Cardiac muscle cell (in vitro differentiated cells and primary cell): ENCODE measurements at regions not wholly inside any gene's neighbourhood (a gene's known extent, or its start where the extent isn't known, plus 50 kb on each side); places are given as distances from the start of the nearest gene placed in this dataset.

Experiments
- DNase-seq, 2 donors: peaks; one replicate each; pipeline versions ENCODE4 v3.0.0 to v3.0.0-alpha.2; 2010 to 2017; ENCODE audit warnings: low read depth in 1 of 2, low spot score in 1 of 2
- H3K27ac ChIP-seq: fragments of 200-600 bp; sonication (generic); 2 replicates; pipeline ENCODE4 v1.5.1; 2016
- H3K27me3 ChIP-seq: fragments of 200-600 bp; sonication (generic); 2 replicates; pipeline ENCODE4 v1.6.0; 2016; ENCODE audit warnings: control low read depth
- H3K36me3 ChIP-seq: fragments of 200-600 bp; sonication (generic); 2 replicates; pipeline ENCODE4 v1.5.1; 2016; ENCODE audit warnings: control low read depth
- H3K4me1 ChIP-seq: fragments of 200-600 bp; sonication (generic); 2 replicates; pipeline ENCODE4 v1.8.1; 2017; ENCODE audit warnings: low read depth, mild to moderate bottlenecking, mixed run types
- H3K4me3 ChIP-seq: fragments of 200-600 bp; sonication (generic); 2 replicates; pipeline ENCODE4 v1.5.1; 2016; ENCODE audit warnings: mild to moderate bottlenecking
- H3K9me3 ChIP-seq: fragments of 200-600 bp; sonication (generic); 2 replicates; pipeline ENCODE4 v1.5.1; 2017; ENCODE audit warnings: low read depth, mild to moderate bottlenecking, control low read depth
- CTCF ChIP-seq: IDR thresholded peaks from 2 replicates; pipeline ENCODE4 v1.5.1; 2012; ENCODE audit warnings: low read depth, mild to moderate bottlenecking, low read length

GRCh38 chr2:2696325-2696724, 365.2 kb upstream of the MYT1L start:
- H3K4me1 ChIP-seq, result no peaks in the 10 kb centered on the region

GRCh38 chr2:2694746-2695145, 363.7 kb upstream of the MYT1L start:
- no peaks in the 10 kb centered on the region for H3K36me3 ChIP-seq
- no peaks in the 10 kb centered on the region for H3K4me1 ChIP-seq
- DNase-seq, result no peak
- H3K4me3 ChIP-seq, result no peak overlapping the region
- H3K27ac ChIP-seq, result no peak overlapping the region
- no peak for TF ChIP-seq CTCF
- no peaks in the 10 kb centered on the region for H3K9me3 ChIP-seq
- H3K27me3 ChIP-seq, result no peaks in the 10 kb centered on the region

More at GRCh38 chr2:2696325-2696724, 365.2 kb upstream of the MYT1L start:
- no peak for TF ChIP-seq CTCF
- H3K9me3 ChIP-seq, result no peaks in the 10 kb centered on the region
- H3K36me3 ChIP-seq, result no peaks in the 10 kb centered on the region
- no peak overlapping the region for H3K27ac ChIP-seq
- no peak overlapping the region for H3K4me3 ChIP-seq
- H3K27me3 ChIP-seq, result no peaks in the 10 kb centered on the region
- no peak for DNase-seq

- H3K4me3 ChIP-seq, result no peak overlapping the region
- TF ChIP-seq CTCF, result no peak
- no peak for DNase-seq
- H3K4me1 ChIP-seq, result no peaks in the 10 kb centered on the region
- H3K9me3 ChIP-seq, result no peaks in the 10 kb centered on the region
- no peaks in the 10 kb centered on the region for H3K36me3 ChIP-seq
- H3K27me3 ChIP-seq, result no peaks in the 10 kb centered on the region
- H3K27ac ChIP-seq, result no peak overlapping the region
Observed at GRCh38 chr2:2692599-2693389, 361.7 kb upstream of the MYT1L start.

GRCh38 chr2:2691419-2691818, 360.3 kb upstream of the MYT1L start:
- no peak for TF ChIP-seq CTCF
- H3K4me1 ChIP-seq, result no peaks in the 10 kb centered on the region
- DNase-seq, result no peak

GRCh38 chr2:2690985-2691384, 359.9 kb upstream of the MYT1L start:
- TF ChIP-seq CTCF, result no peak
- Histone ChIP-seq H3K4me3 (no peak overlapping the region), H3K27ac (no peak overlapping the region), H3K27me3 (no peaks in the 10 kb centered on the region), H3K36me3 (no peaks in the 10 kb centered on the region), H3K9me3 (no peaks in the 10 kb centered on the region), H3K4me1 (no peaks in the 10 kb centered on the region)
- DNase-seq, result no peak

More at GRCh38 chr2:2691419-2691818, 360.3 kb upstream of the MYT1L start:
- no peaks in the 10 kb centered on the region for H3K36me3 ChIP-seq
- no peak overlapping the region for H3K4me3 ChIP-seq
- no peak overlapping the region for H3K27ac ChIP-seq
- H3K27me3 ChIP-seq, result no peaks in the 10 kb centered on the region
- H3K9me3 ChIP-seq, result no peaks in the 10 kb centered on the region
